NOMO-1 treated with dmso at 0.1 percent for 144 hours (cell line): ENCODE measurements at regions not wholly inside any gene's neighbourhood (a gene's known extent, or its start where the extent isn't known, plus 50 kb on each side); places are given as distances from the start of the nearest gene placed in this dataset.

ENCODE experiments used
- DNase-seq: peaks from one replicate; lab custom pipeline; 2025; ENCODE audit not compliant: unreplicated experiment; lab: John Stamatoyannopoulos, UW

- no peak for DNase-seq
Observed at GRCh38 chr20:63128956-63129355, 87.0 kb downstream of the YTHDF1 start.

GRCh38 chr20:63128367-63128766, 87.6 kb downstream of the YTHDF1 start:
- DNase-seq, result no peak

GRCh38 chr20:63127700-63128364, 88.1 kb downstream of the YTHDF1 start:
- DNase-seq, result no peak

- no peak for DNase-seq
Observed at GRCh38 chr20:63126876-63127699, 88.8 kb downstream of the YTHDF1 start.

- DNase-seq, result no peak
Observed at GRCh38 chr20:63125838-63126601, 89.9 kb downstream of the YTHDF1 start.

- no peak for DNase-seq
Observed at GRCh38 chr20:63125581-63125837, 90.4 kb downstream of the YTHDF1 start.

- DNase-seq, result no peak
Observed at GRCh38 chr20:63124782-63125580, 91.0 kb downstream of the YTHDF1 start.

- no peak for DNase-seq
Observed at GRCh38 chr20:63124092-63124781, 91.7 kb downstream of the YTHDF1 start.

- DNase-seq, result no peak
Observed at GRCh38 chr20:63123331-63123741, 92.6 kb downstream of the YTHDF1 start.

GRCh38 chr20:63122626-63123025, 93.3 kb downstream of the YTHDF1 start:
- DNase-seq, result no peak

- no peak for DNase-seq
Observed at GRCh38 chr20:63121749-63122405, 94.1 kb downstream of the YTHDF1 start.

- DNase-seq, result no peak
Observed at GRCh38 chr20:63121246-63121645, 94.7 kb downstream of the YTHDF1 start.

- no peak for DNase-seq
Observed at GRCh38 chr20:63120808-63121090, 95.2 kb downstream of the YTHDF1 start.

GRCh38 chr20:63119963-63120807, 95.7 kb downstream of the YTHDF1 start:
- DNase-seq, result no peak

- DNase-seq, result no peak
Observed at GRCh38 chr20:63119121-63119962, 96.6 kb downstream of the YTHDF1 start.

- DNase-seq, result no peak
Observed at GRCh38 chr20:63118303-63119120, 97.4 kb downstream of the YTHDF1 start.

- no peak for DNase-seq
Observed at GRCh38 chr20:63117661-63118302, 98.1 kb downstream of the YTHDF1 start.
